GM12878 (cell line): ENCODE measurements at regions not wholly inside any gene's neighbourhood (a gene's known extent, or its start where the extent isn't known, plus 50 kb on each side); places are given as distances from the start of the nearest gene placed in this dataset.

Experiments
- ATAC-seq: fragments of 200-7000 bp; cut with Tn5 transposase; 3 replicates; pipeline ENCODE4 v1.9.1; 2020; ENCODE audit warnings: mild to moderate bottlenecking, moderate library complexity
- BruUV-seq: library from RNA; stranded (reverse); fragments of 400-500 nt; replicated peaks from 2 replicates; lab custom pipeline; 2021; lab: Mats Ljungman, UMichigan
- CTCF ChIA-PET: fragments of 300-600 bp; sonication (Branson Sonifier 250); formaldehyde crosslinking; extraction: SDS; loops from one replicate; lab custom pipeline; 2021; ENCODE audit warnings: inconsistent platforms; lab: Yijun Ruan, JAX
- POLR2A ChIA-PET: fragments of 350-600 bp; formaldehyde crosslinking; extraction: SDS; loops from one replicate; lab custom pipeline; 2021; ENCODE audit warnings: inconsistent platforms; lab: Charles Lee
- RAD21 ChIA-PET: fragments of 300-600 bp; sonication (Branson Sonifier 250); formaldehyde crosslinking; loops from one replicate; lab custom pipeline; 2023; ENCODE audit warnings: antibody characterized with exemption; ENCODE audit not compliant: unreplicated experiment; lab: Charles Lee
- SMC1A ChIA-PET: fragments of 300-600 bp; sonication (Branson Sonifier 250); formaldehyde crosslinking; loops from one replicate; lab custom pipeline; 2023; ENCODE audit not compliant: unreplicated experiment, uncharacterized antibody; lab: Charles Lee
- DNase-seq: peaks from one replicate; pipeline ENCODE4 v3.0.0-alpha.2; 2011; ENCODE audit warnings: low read depth, low spot score
- FAIRE-seq: peaks from 3 replicates; lab custom pipeline; 2011; peaks lifted over from hg19 to GRCh38; lab: Jason Lieb, UNC
- H2AFZ ChIP-seq: 2 replicates; pipeline ENCODE4 v1.6.0; 2011; ENCODE audit warnings: low read depth, low read length, control low read depth; ENCODE audit not compliant: control insufficient read depth
- H3K27ac ChIP-seq: 2 replicates; pipeline ENCODE4 v1.5.1; 2011; ENCODE audit warnings: control low read depth; ENCODE audit not compliant: control insufficient read depth, insufficient read depth
- H3K27me3 ChIP-seq, 2 experiments: replicated peaks in 1 of 2; 2 replicates each; pipeline versions ENCODE4 v1.6.0 to v1.6.1; 2011; ENCODE audit warnings: low read length in 1 of 2; ENCODE audit not compliant: control insufficient read depth in 2 of 2, insufficient read depth in 2 of 2
- H3K36me3 ChIP-seq, 2 experiments: 2 replicates each; pipeline ENCODE4 v1.5.1; 2011; ENCODE audit warnings: low read length in 1 of 2; ENCODE audit not compliant: control insufficient read depth in 2 of 2, insufficient read depth in 2 of 2
- H3K4me1 ChIP-seq: 2 replicates; pipeline ENCODE4 v1.6.1; 2011; ENCODE audit warnings: mild to moderate bottlenecking, low read length, moderate library complexity, mixed read lengths; ENCODE audit not compliant: control insufficient read depth, insufficient read depth
- H3K4me2 ChIP-seq: 2 replicates; pipeline ENCODE4 v1.6.0; 2011; ENCODE audit warnings: control low read depth; ENCODE audit not compliant: control insufficient read depth, insufficient read depth
- H3K4me3 ChIP-seq: fragments of 200-600 bp; sonication (generic); 2 replicates; pipeline ENCODE4 v1.5.1; 2016
- H3K79me2 ChIP-seq: 2 replicates; pipeline ENCODE4 v1.6.0; 2011; ENCODE audit warnings: low read length; ENCODE audit not compliant: control insufficient read depth, insufficient read depth
- H3K9ac ChIP-seq: 2 replicates; pipeline ENCODE4 v1.8.0; 2011; ENCODE audit warnings: low read length, control low read depth, mixed read lengths; ENCODE audit not compliant: control insufficient read depth, insufficient read depth
- H3K9me3 ChIP-seq: replicated peaks from 3 replicates; pipeline ENCODE4 v1.5.1; 2011; ENCODE audit warnings: mild to moderate bottlenecking, low read length; ENCODE audit not compliant: control insufficient read depth, insufficient read depth
- H4K20me1 ChIP-seq: 2 replicates; pipeline ENCODE4 v1.6.0; 2011; ENCODE audit not compliant: control insufficient read depth, insufficient read depth
- ATF7 ChIP-seq: fragments of 450-650 bp; IDR thresholded peaks from 2 replicates; pipeline ENCODE4 v1.6.1; 2016; ENCODE audit warnings: low read depth, mild to moderate bottlenecking
- BACH1 ChIP-seq: fragments of 450-650 bp; IDR thresholded peaks from 2 replicates; pipeline ENCODE4 v1.6.1; 2017; ENCODE audit warnings: mild to moderate bottlenecking, borderline replicate concordance
- CBX5 ChIP-seq: sonication (generic); IDR thresholded peaks from 2 replicates; pipeline ENCODE4 v1.6.1; 2016; ENCODE audit warnings: low read depth, moderate library complexity, mild to moderate bottlenecking, inconsistent platforms
- MTA2 ChIP-seq: fragments of 450-650 bp; IDR thresholded peaks from 2 replicates; pipeline ENCODE4 v1.6.1; 2016; ENCODE audit warnings: low read depth, mild to moderate bottlenecking, moderate library complexity
- NR2C1 ChIP-seq: fragments of 450-650 bp; IDR thresholded peaks from 2 replicates; pipeline ENCODE4 v1.6.1; 2017; ENCODE audit warnings: antibody characterized with exemption, mild to moderate bottlenecking, moderate library complexity
- POLR2A ChIP-seq: IDR thresholded peaks from 2 replicates; pipeline ENCODE4 v1.6.1; 2011; ENCODE audit warnings: low read depth, mild to moderate bottlenecking, low read length
- SIN3A ChIP-seq: IDR thresholded peaks from 2 replicates; pipeline ENCODE4 v1.6.1; 2012; ENCODE audit warnings: low read depth, low read length, improper control_type of control experiment
- SMAD5 ChIP-seq: IDR thresholded peaks from 2 replicates; pipeline ENCODE4 v1.6.1; 2016; ENCODE audit warnings: antibody characterized with exemption, low read depth
- TBL1XR1 ChIP-seq: IDR thresholded peaks from 2 replicates; pipeline ENCODE4 v1.6.1; 2012; ENCODE audit warnings: low read depth, low read length, improper control_type of control experiment
- ZBED1 ChIP-seq: IDR thresholded peaks from 2 replicates; pipeline ENCODE4 v1.6.1; 2016; ENCODE audit warnings: borderline replicate concordance
- WGBS: methylation state at CpG from one replicate; pipeline ENCODE4 v1.1.6; 2016; ENCODE audit warnings: low lambda C conversion rate; ENCODE audit not compliant: insufficient replicate concordance, insufficient coverage; ENCODE audit errors: missing lambda C conversion rate; 5-methylcytosine and 5-hydroxymethylcytosine counted together
- in situ Hi-C: fragments of 300-500 bp; cut with MboI; formaldehyde crosslinking; loops from 9 replicates; pipeline ENCODE4 v1.14.3; 2018; ENCODE audit warnings: mixed read lengths
- intact Hi-C: fragments of 100-400 bp; cut with micrococcal nuclease; formaldehyde crosslinking; loops from one replicate; pipeline ENCODE4 v1.14.2; 2022; ENCODE audit not compliant: unreplicated experiment
- TF ChIP-seq, protein P1 (sequence below): fragments of 450-650 bp; conservative IDR thresholded peaks from 2 replicates; pipeline ENCODE4 v1.6.1; 2017; ENCODE audit warnings: mild to moderate bottlenecking, moderate library complexity

DNA sequence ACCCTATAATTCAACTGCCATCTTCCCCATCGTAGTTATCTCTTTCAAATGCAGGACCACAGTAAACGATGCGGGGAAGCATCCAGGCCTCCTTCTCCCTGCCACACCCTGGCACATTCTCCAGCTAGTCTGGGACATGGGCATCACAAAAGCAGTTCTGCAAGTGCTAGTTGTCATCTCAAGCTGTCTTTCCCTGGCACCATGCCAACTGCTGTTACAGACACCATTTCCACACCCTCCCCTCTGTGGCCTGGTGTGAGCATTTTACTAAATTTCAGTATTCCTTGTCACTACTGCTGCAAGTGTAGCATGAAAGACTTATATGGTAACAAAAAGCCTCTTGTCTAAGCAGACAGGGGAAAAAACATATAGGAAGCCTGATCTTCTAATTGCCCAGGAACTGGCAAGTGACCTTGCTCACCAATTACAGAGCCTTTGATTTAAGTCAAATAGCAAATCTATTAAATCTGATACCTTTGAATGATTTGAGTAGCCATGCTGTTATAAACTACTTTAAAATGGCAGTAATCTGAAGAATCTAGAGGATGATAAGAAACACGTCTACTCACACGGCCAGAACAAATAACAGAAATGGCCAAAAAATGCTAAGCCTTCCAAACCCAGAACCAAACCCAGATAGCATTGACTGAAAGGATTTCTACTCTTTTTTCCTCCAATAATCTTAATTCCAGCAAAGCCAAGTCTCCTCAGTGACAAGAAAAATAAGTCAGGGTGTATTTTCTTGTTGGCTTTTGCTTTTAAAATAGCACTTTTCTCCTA lies 179.0 kb downstream of the NUFIP1 start:
- intact Hi-C loops, result no loop called here
- ChIA-PET RAD21 (interaction anchor here (0.6 kb wide), 1 partner anchor 185 kb away, joined by 3 read pairs; no protein-coding TSS in a partner anchor), CTCF (interaction anchor here (0.6 kb wide), 1 partner anchor 1454 kb away, joined by 3 read pairs; no protein-coding TSS in a partner anchor), SMC1A (no interaction called here), POLR2A (no interaction called here)
- H3K4me1 ChIP-seq, result no peaks in the 10 kb centered on the region
- FAIRE-seq (no peak), DNase-seq (no peak), ATAC-seq (no peak)
- BruUV-seq, result no TSS peak
- no peaks in the 10 kb centered on the region for H3K9me3 ChIP-seq
- no peaks in the 10 kb centered on the region for H3K79me2 ChIP-seq
- no peak overlapping the region for H3K4me3 ChIP-seq
- 69% methylated on average over 5 of the region's 5 CpGs for WGBS
- in situ Hi-C loops, result no loop called here
- no peaks in the 10 kb centered on the region for H3K36me3 ChIP-seq
- H3K27ac ChIP-seq, result no peak overlapping the region
- H3K4me2 ChIP-seq, result no peak overlapping the region
- H4K20me1 ChIP-seq, result no peaks in the 10 kb centered on the region
- no peak overlapping the region for H2AFZ ChIP-seq
- H3K9ac ChIP-seq, result no peak overlapping the region
- TF ChIP-seq NR2C1, result no peak
- TF ChIP-seq ZBED1, result no peak
- TF ChIP-seq POLR2A, result no peak
- TF ChIP-seq BACH1, result no peak
- no peak for TF ChIP-seq SMAD5
- TF ChIP-seq, protein P1, sequence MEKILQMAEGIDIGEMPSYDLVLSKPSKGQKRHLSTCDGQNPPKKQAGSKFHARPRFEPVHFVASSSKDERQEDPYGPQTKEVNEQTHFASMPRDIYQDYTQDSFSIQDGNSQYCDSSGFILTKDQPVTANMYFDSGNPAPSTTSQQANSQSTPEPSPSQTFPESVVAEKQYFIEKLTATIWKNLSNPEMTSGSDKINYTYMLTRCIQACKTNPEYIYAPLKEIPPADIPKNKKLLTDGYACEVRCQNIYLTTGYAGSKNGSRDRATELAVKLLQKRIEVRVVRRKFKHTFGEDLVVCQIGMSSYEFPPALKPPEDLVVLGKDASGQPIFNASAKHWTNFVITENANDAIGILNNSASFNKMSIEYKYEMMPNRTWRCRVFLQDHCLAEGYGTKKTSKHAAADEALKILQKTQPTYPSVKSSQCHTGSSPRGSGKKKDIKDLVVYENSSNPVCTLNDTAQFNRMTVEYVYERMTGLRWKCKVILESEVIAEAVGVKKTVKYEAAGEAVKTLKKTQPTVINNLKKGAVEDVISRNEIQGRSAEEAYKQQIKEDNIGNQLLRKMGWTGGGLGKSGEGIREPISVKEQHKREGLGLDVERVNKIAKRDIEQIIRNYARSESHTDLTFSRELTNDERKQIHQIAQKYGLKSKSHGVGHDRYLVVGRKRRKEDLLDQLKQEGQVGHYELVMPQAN, result no peak
- TF ChIP-seq MTA2, result no peak
- TF ChIP-seq CBX5, result no peak
- no peak for TF ChIP-seq ATF7
- TF ChIP-seq TBL1XR1, result no peak
- no peak for TF ChIP-seq SIN3A
- H3K27me3 ChIP-seq, result no peaks in the 10 kb centered on the region; a peak in 2 of 4 replicates
